ENCODE measurements at regions not wholly inside any gene's neighbourhood (a gene's known extent, or its start where the extent isn't known, plus 50 kb on each side); places are given as distances from the start of the nearest gene placed in this dataset.

DNA sequence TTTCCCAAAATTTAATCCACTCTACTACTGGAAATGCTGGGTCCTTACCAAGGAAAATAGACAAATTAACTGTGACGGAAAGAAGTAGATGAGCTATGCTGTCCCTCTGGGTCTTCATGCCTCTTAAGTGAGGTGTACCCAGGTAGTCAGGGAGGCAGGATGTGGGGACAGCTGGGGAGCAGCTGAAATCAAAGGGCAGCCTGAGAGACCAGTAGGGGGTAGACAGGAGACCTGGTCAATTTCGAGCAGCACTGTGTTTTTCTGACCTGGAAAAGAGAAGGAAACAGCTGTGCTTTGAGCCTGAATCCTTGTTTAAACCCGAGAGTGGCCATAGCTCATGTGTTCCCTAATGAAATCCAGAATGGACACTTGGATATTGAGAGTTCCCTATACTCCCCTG is 587.3 kb downstream of the EFNB2 start:
- no peak overlapping the region for H3K4me2 ChIP-seq (ENCODE audit: insufficient read depth in 1 of 2, low read depth in 2 of 2, low read length in 2 of 2)
- FAIRE-seq (no peak), DNase-seq (ENCODE audit: low read depth in 1 of 2, low spot score in 2 of 2) (no peak)
- no peaks in the 10 kb centered on the region for H3K27me3 ChIP-seq (replicated peaks in 1 of 4; ENCODE audit: control insufficient read depth in 3 of 4, extremely low read depth in 1 of 4, insufficient read depth in 3 of 4, low read length in 3 of 4)
- 77% methylated on average over 3 of the region's 3 CpGs; no CpG with 5 or more reads in 1 of the 2 experiments for WGBS, 2 experiments (ENCODE audit: extremely low coverage in 1 of 2, insufficient coverage in 1 of 2, insufficient read length in 1 of 2, insufficient replicate concordance in 2 of 2, low coverage in 1 of 2, low lambda C conversion rate in 2 of 2, missing lambda C conversion rate in 1 of 2)
- H3K9me3 ChIP-seq (ENCODE audit: insufficient read depth in 2 of 2, low read depth in 1 of 2, low read length in 1 of 2) = no peaks in the 10 kb centered on the region
- no peak overlapping the region for H2AFZ ChIP-seq (ENCODE audit: low read length)
- no peaks in the 10 kb centered on the region for H3K79me1 ChIP-seq (ENCODE audit: low read depth, low read length)
- no peak overlapping the region for H2BK120ac ChIP-seq (replicated peaks; ENCODE audit: low read depth, low read length)
- H2AK5ac ChIP-seq (ENCODE audit: low read depth, low read length) = no peak overlapping the region
- H3K14ac ChIP-seq (ENCODE audit: insufficient read length) = no peak overlapping the region
- H2BK12ac ChIP-seq (ENCODE audit: low read depth, low read length) = no peak overlapping the region
- no peak overlapping the region for H3K18ac ChIP-seq (ENCODE audit: extremely low read depth, low read length)
- no peak overlapping the region for H3K9ac ChIP-seq (replicated peaks in 1 of 4; ENCODE audit: extremely low read depth in 1 of 4, low read depth in 3 of 4, low read length in 3 of 4)
- no peaks in the 10 kb centered on the region for H4K20me1 ChIP-seq (replicated peaks in 1 of 2; ENCODE audit: control insufficient read depth in 1 of 2, insufficient read depth in 2 of 2, low read length in 2 of 2)
- H2BK5ac ChIP-seq (ENCODE audit: low read depth, low read length) = no peak overlapping the region
- H3K56ac ChIP-seq (replicated peaks; ENCODE audit: insufficient read length, low read depth, low read length) = no peak overlapping the region
- peaks cover 0 to 4% (median 0%) of the 10 kb centered on the region in 4 experiments; a peak in 2 of 7 replicates for H3K4me1 ChIP-seq (replicated peaks in 1 of 4; ENCODE audit: control insufficient read depth in 3 of 4, insufficient read depth in 4 of 4, low read length in 3 of 4)
- TF ChIP-seq GABPA (IDR thresholded peaks at IDR 0.05; ENCODE audit: borderline replicate concordance, insufficient read depth, low read length) (no peak), RNF2 (IDR thresholded peaks at IDR 0.05; ENCODE audit: borderline replicate concordance, low read depth, low read length, missing control alignments, poor library complexity, severe bottlenecking) (no peak), KDM4A (IDR thresholded peaks at IDR 0.05; ENCODE audit: low read depth, low read length, severe bottlenecking) (no peak), TAF7 (optimal IDR thresholded peaks at IDR 0.05; ENCODE audit: borderline replicate concordance, low read depth, low read length) (no peak), ZNF274 (IDR thresholded peaks at IDR 0.05; ENCODE audit: borderline replicate concordance, extremely low read depth, low read length) (no peak), EP300 (IDR thresholded peaks at IDR 0.05; ENCODE audit: borderline replicate concordance in 1 of 2, low read depth in 2 of 2, low read length in 2 of 2) (no peak), RXRA (IDR thresholded peaks at IDR 0.05; ENCODE audit: insufficient read depth, low read depth, low read length) (no peak), FOSL1 (IDR thresholded peaks at IDR 0.05; ENCODE audit: insufficient read depth, low read depth, low read length) (no peak), POU5F1 (IDR thresholded peaks at IDR 0.05; ENCODE audit: low read depth, low read length) (no peak), ASH2L (IDR thresholded peaks at IDR 0.05; ENCODE audit: low read length) (no peak), RFX5 (IDR thresholded peaks at IDR 0.05; ENCODE audit: borderline replicate concordance, low read depth, low read length) (no peak), JUND (IDR thresholded peaks at IDR 0.05; ENCODE audit: low read length) (no peak)
- H3K79me2 ChIP-seq (ENCODE audit: control insufficient read depth in 1 of 2, insufficient read depth in 2 of 2, low read length in 2 of 2) = no peaks in the 10 kb centered on the region
- POLR2A ChIA-PET (ENCODE audit: partially characterized antibody) = no interaction called here
- no peak overlapping the region for H3K4ac ChIP-seq (replicated peaks; ENCODE audit: insufficient read length, low read depth, low read length)
- no peak overlapping the region for H2BK20ac ChIP-seq (ENCODE audit: low read length)
- no peak overlapping the region for H3K27ac ChIP-seq (ENCODE audit: low read depth, low read length)
- CTCF ChIA-PET (ENCODE audit: partially characterized antibody) = interaction anchor here (0.6 to 1.1 kb wide), 2 partner anchors 8 to 26 kb away, joined by 3 to 6 read pairs; no protein-coding TSS in a partner anchor
- H4K91ac ChIP-seq (replicated peaks; ENCODE audit: insufficient read length, low read length) = no peak overlapping the region
- no peak overlapping the region for H4K5ac ChIP-seq (ENCODE audit: insufficient read length, low read depth, low read length)
- H3K4me3 ChIP-seq (ENCODE audit: extremely low read depth in 1 of 4, insufficient read depth in 2 of 4, low read depth in 3 of 4, low read length in 4 of 4) = no peak overlapping the region
- no peak overlapping the region for H3K23ac ChIP-seq (ENCODE audit: insufficient read length)
- H3K23me2 ChIP-seq (ENCODE audit: low read depth, low read length) = no peaks in the 10 kb centered on the region
- H4K8ac ChIP-seq (ENCODE audit: extremely low read depth, insufficient read depth, low read length) = no peak overlapping the region
- no peaks in the 10 kb centered on the region for H3K36me3 ChIP-seq (ENCODE audit: control insufficient read depth in 2 of 4, insufficient read depth in 4 of 4, low read length in 3 of 4)
- H2BK15ac ChIP-seq (ENCODE audit: low read length) = no peak overlapping the region
